Neural crest cell (in vitro differentiated cells): ENCODE measurements at regions not wholly inside any gene's neighbourhood (a gene's known extent, or its start where the extent isn't known, plus 50 kb on each side); places are given as distances from the start of the nearest gene placed in this dataset.

Experiments used
- DNase-seq: peaks from one replicate; pipeline ENCODE4 v3.0.0; 2021; ENCODE audit warnings: low read depth, mixed read lengths, low spot score
- H3K27ac Mint-ChIP-seq: one replicate; pipeline ENCODE4 v1.8.0; 2021; ENCODE audit warnings: mild to moderate bottlenecking, mixed read lengths; ENCODE audit not compliant: unreplicated experiment
- H3K27me3 Mint-ChIP-seq: 2 replicates; pipeline ENCODE4 v1.8.0; 2021; ENCODE audit warnings: low read depth, mild to moderate bottlenecking, mixed read lengths
- H3K36me3 Mint-ChIP-seq: 2 replicates; pipeline ENCODE4 v1.8.0; 2021; ENCODE audit warnings: low read depth, mild to moderate bottlenecking, mixed read lengths
- H3K4me1 Mint-ChIP-seq: 2 replicates; pipeline ENCODE4 v1.8.0; 2021; ENCODE audit warnings: mixed read lengths
- H3K4me3 Mint-ChIP-seq: one replicate; pipeline ENCODE4 v1.8.0; 2021; ENCODE audit warnings: mild to moderate bottlenecking, mixed read lengths
- H3K9me3 Mint-ChIP-seq: 2 replicates; pipeline ENCODE4 v1.8.0; 2021; ENCODE audit warnings: mixed read lengths
- TF ChIP-seq, protein P1 (sequence below): fragments of 200-600 bp; sonication (generic); conservative IDR thresholded peaks from 2 replicates; pipeline ENCODE4 v1.5.0; 2021; ENCODE audit warnings: antibody characterized with exemption, mild to moderate bottlenecking

DNA sequence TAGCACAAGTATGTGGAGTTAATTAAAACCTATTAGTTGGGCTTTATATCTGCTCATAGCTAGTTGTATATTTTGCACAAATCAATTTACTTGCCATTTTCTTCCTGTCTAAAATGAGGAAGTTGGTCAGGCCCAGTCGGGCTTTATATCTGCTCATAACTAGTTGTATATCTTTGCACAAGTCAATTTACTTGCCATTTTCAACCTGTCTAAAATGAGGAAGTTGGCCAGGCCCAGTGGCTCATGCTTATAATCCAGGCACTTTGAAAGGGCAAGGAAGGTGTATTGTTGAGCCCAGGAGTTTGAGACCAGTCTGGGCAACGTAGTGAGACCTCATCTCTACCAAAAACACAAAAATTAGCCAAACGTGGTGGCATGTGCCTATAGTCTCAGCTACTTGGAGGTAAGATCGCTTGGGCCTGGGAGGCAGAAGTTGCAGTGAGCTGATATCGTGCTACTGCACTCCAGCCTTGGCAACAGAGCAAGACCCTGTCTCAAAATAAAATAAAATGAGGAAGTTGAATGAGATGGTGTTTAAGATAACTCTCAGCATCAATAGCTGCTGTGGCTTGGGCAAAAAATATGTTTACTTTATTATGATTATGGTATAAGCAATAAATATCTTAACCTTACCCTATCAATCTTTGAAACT, 1558.6 kb upstream of the RAG2 start:
- H3K27me3 Mint-ChIP-seq, result no peaks in the 10 kb centered on the region
- no peaks in the 10 kb centered on the region for H3K9me3 Mint-ChIP-seq
- H3K36me3 Mint-ChIP-seq, result no peaks in the 10 kb centered on the region
- H3K4me1 Mint-ChIP-seq, result no peaks in the 10 kb centered on the region
- no peak overlapping the region for H3K4me3 Mint-ChIP-seq
- no peak for DNase-seq
- no peak overlapping the region for H3K27ac Mint-ChIP-seq
- TF ChIP-seq, protein P1, sequence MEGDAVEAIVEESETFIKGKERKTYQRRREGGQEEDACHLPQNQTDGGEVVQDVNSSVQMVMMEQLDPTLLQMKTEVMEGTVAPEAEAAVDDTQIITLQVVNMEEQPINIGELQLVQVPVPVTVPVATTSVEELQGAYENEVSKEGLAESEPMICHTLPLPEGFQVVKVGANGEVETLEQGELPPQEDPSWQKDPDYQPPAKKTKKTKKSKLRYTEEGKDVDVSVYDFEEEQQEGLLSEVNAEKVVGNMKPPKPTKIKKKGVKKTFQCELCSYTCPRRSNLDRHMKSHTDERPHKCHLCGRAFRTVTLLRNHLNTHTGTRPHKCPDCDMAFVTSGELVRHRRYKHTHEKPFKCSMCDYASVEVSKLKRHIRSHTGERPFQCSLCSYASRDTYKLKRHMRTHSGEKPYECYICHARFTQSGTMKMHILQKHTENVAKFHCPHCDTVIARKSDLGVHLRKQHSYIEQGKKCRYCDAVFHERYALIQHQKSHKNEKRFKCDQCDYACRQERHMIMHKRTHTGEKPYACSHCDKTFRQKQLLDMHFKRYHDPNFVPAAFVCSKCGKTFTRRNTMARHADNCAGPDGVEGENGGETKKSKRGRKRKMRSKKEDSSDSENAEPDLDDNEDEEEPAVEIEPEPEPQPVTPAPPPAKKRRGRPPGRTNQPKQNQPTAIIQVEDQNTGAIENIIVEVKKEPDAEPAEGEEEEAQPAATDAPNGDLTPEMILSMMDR, result no peak

DNA sequence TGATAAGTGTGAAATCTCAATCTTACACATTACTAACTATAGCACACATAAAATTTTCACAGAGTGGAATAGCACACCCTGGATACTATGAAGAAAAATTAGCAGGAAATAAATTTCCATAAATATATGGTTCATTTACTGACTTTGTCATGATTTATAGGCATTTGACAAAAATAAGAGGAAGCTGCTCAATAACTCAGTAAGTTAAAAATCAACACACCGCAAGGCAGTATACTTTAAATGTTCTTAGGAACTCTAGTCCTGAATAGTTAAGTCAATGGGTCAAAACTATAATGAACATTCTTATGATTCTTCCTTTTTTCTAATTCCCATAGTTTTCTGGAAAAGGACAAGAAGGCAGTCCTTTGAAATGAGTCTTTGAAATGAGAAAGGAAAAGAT, 1557.8 kb upstream of the RAG2 start:
- H3K4me1 Mint-ChIP-seq, result no peaks in the 10 kb centered on the region
- TF ChIP-seq, protein P1, result no peak
- DNase-seq, result no peak
- no peak overlapping the region for H3K4me3 Mint-ChIP-seq
- no peaks in the 10 kb centered on the region for H3K36me3 Mint-ChIP-seq
- no peaks in the 10 kb centered on the region for H3K27me3 Mint-ChIP-seq
- H3K27ac Mint-ChIP-seq, result no peak overlapping the region
- no peaks in the 10 kb centered on the region for H3K9me3 Mint-ChIP-seq

DNA sequence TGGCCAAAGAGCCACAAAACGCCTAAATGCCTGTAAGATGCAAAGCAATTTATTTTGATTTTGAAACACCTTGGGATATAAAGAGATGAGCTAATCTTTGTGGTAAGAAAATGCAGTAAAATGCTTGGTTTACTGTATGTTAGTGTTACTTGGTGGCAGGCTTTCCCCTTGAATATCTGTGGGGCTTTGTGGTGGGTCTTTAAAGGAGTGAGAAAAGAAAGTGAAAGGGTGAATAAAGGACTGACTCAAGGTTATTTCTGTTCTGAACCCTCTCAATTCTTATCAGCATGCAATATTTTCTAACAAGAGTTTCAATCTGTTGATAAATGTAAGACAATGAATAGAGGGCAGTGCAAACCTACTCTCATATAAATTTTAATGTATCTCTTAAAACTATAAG, 1555.9 kb upstream of the RAG2 start:
- TF ChIP-seq, protein P1, result no peak
- no peaks in the 10 kb centered on the region for H3K27me3 Mint-ChIP-seq
- no peak overlapping the region for H3K4me3 Mint-ChIP-seq
- no peaks in the 10 kb centered on the region for H3K4me1 Mint-ChIP-seq
- H3K27ac Mint-ChIP-seq, result no peak overlapping the region
- no peak for DNase-seq
- no peaks in the 10 kb centered on the region for H3K9me3 Mint-ChIP-seq
- no peaks in the 10 kb centered on the region for H3K36me3 Mint-ChIP-seq

- Mint-ChIP-seq H3K9me3 (peaks cover 12% of the 10 kb centered on the region), H3K4me3 (no peak overlapping the region), H3K4me1 (no peaks in the 10 kb centered on the region), H3K27ac (no peak overlapping the region), H3K36me3 (no peaks in the 10 kb centered on the region), H3K27me3 (no peaks in the 10 kb centered on the region)
- TF ChIP-seq, protein P1, result no peak
- no peak for DNase-seq
Observed at GRCh38 chr11:38143852-38144251, 1545.8 kb upstream of the RAG2 start.

DNA sequence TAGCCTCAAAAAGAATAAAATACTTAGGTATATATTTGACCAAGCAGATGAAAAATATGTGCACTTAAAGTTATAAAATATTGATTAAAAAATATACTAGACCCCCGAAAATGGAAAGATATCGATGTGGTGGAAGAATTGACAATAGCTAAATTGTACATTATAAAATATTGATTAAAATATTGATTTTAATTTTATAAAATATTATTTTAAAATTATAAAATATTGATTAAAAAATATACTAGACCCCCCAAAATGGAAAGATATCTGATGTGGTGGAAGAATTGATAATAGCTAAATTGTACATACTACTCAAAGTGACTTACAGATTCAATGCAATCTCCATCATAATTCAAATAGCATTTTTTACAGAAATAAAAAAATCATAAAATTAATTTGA, 1540.9 kb upstream of the RAG2 start:
- TF ChIP-seq, protein P1, result no peak
- H3K27me3 Mint-ChIP-seq, result no peaks in the 10 kb centered on the region
- no peaks in the 10 kb centered on the region for H3K4me1 Mint-ChIP-seq
- DNase-seq, result no peak
- peaks cover 10% of the 10 kb centered on the region for H3K9me3 Mint-ChIP-seq
- no peak overlapping the region for H3K27ac Mint-ChIP-seq
- no peak overlapping the region for H3K4me3 Mint-ChIP-seq
- no peaks in the 10 kb centered on the region for H3K36me3 Mint-ChIP-seq

DNA sequence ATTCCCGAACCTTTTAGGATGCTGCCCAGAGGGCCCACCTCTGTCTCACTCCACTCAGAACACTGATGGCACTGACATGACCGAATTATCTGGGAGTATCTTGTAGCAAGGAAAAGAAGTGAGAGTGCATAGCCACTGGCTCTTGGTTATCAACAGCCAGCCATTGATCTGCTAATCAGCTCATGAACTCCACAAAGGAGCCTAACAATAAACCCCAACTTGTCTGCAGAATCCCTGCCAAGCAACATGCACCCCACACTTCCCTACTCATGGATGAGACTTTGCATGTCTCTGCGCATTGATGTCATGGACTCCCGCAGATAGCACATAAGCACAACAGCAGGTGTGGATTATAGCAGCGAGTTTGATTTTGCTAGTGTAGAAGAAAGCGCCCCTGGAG, 1538.9 kb upstream of the RAG2 start:
- no peak for DNase-seq
- Mint-ChIP-seq H3K9me3 (peaks cover 8% of the 10 kb centered on the region), H3K36me3 (no peaks in the 10 kb centered on the region), H3K4me1 (no peaks in the 10 kb centered on the region), H3K27me3 (no peaks in the 10 kb centered on the region), H3K27ac (no peak overlapping the region), H3K4me3 (no peak overlapping the region)
- TF ChIP-seq, protein P1, result no peak
